Ishikawa (cell line): ENCODE measurements at regions not wholly inside any gene's neighbourhood (a gene's known extent, or its start where the extent isn't known, plus 50 kb on each side); places are given as distances from the start of the nearest gene placed in this dataset.

Experiments used
- CEBPB ChIP-seq: IDR thresholded peaks from 2 replicates; pipeline ENCODE4 v1.6.1; 2012
- CREB1 ChIP-seq: IDR thresholded peaks from 2 replicates; pipeline ENCODE4 v1.6.1; 2012; ENCODE audit warnings: low read depth
- EGR1 ChIP-seq: IDR thresholded peaks from 2 replicates; pipeline ENCODE4 v1.6.1; 2012
- EP300 ChIP-seq: IDR thresholded peaks from 2 replicates; pipeline ENCODE4 v1.6.1; 2012; ENCODE audit warnings: borderline replicate concordance
- FOXM1 ChIP-seq: IDR thresholded peaks from 2 replicates; pipeline ENCODE4 v1.6.1; 2012; ENCODE audit warnings: low read depth, borderline replicate concordance
- NFIC ChIP-seq: IDR thresholded peaks from 2 replicates; pipeline ENCODE4 v1.6.1; 2012
- RAD21 ChIP-seq: IDR thresholded peaks from 2 replicates; pipeline ENCODE4 v1.6.1; 2012; ENCODE audit warnings: low read depth
- TAF1 ChIP-seq: IDR thresholded peaks from 2 replicates; pipeline ENCODE4 v1.6.1; 2012; ENCODE audit warnings: low read depth, mild to moderate bottlenecking
- TCF12 ChIP-seq: IDR thresholded peaks from 2 replicates; pipeline ENCODE4 v1.6.1; 2012; ENCODE audit warnings: low read depth
- TEAD4 ChIP-seq: IDR thresholded peaks from 2 replicates; pipeline ENCODE4 v1.6.1; 2012
- YY1 ChIP-seq: IDR thresholded peaks from 2 replicates; pipeline ENCODE4 v1.6.1; 2012; ENCODE audit warnings: low read depth
- ZBTB7A ChIP-seq: IDR thresholded peaks from 2 replicates; pipeline ENCODE4 v1.6.1; 2012; ENCODE audit warnings: low read depth
- TF ChIP-seq, protein P1 (sequence below): IDR thresholded peaks from 2 replicates; pipeline ENCODE4 v1.6.1; 2012; ENCODE audit warnings: low read depth, mild to moderate bottlenecking
- TF ChIP-seq, protein P2 (sequence below): IDR thresholded peaks from 2 replicates; pipeline ENCODE4 v1.6.1; 2012
- TF ChIP-seq, protein P3 (sequence below): IDR thresholded peaks from 2 replicates; pipeline ENCODE4 v1.6.1; 2012

DNA sequence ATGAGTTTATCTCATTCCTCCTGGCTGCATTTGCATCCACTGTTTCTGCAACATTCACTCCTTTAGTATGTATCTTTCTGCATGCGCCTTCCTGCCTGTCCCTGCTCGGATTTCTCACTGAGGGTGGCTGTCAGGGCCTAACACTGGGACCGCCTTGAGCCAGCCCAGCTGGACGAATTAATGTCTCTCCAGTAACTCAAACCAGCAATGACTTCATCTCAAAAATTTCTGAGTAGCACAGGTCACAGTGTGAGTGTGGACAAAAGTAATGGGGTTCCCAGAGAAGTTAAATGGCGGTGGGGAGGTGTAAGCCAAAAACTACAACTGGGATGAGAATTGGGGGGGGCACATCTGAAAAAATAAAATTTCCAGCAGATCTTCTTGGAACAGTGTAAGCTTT is 444.0 kb upstream of the MGMT start:
- TF ChIP-seq ZBTB7A (no peak), CEBPB (no peak), NFIC (no peak), FOXM1 (no peak), EGR1 (no peak), CREB1 (no peak), TAF1 (no peak), EP300 (no peak), RAD21 (no peak), TCF12 (no peak), YY1 (no peak), TEAD4 (no peak)
- TF ChIP-seq, protein P1, sequence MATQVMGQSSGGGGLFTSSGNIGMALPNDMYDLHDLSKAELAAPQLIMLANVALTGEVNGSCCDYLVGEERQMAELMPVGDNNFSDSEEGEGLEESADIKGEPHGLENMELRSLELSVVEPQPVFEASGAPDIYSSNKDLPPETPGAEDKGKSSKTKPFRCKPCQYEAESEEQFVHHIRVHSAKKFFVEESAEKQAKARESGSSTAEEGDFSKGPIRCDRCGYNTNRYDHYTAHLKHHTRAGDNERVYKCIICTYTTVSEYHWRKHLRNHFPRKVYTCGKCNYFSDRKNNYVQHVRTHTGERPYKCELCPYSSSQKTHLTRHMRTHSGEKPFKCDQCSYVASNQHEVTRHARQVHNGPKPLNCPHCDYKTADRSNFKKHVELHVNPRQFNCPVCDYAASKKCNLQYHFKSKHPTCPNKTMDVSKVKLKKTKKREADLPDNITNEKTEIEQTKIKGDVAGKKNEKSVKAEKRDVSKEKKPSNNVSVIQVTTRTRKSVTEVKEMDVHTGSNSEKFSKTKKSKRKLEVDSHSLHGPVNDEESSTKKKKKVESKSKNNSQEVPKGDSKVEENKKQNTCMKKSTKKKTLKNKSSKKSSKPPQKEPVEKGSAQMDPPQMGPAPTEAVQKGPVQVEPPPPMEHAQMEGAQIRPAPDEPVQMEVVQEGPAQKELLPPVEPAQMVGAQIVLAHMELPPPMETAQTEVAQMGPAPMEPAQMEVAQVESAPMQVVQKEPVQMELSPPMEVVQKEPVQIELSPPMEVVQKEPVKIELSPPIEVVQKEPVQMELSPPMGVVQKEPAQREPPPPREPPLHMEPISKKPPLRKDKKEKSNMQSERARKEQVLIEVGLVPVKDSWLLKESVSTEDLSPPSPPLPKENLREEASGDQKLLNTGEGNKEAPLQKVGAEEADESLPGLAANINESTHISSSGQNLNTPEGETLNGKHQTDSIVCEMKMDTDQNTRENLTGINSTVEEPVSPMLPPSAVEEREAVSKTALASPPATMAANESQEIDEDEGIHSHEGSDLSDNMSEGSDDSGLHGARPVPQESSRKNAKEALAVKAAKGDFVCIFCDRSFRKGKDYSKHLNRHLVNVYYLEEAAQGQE = no peak
- TF ChIP-seq, protein P2, sequence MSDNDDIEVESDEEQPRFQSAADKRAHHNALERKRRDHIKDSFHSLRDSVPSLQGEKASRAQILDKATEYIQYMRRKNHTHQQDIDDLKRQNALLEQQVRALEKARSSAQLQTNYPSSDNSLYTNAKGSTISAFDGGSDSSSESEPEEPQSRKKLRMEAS = no peak
- TF ChIP-seq, protein P3, sequence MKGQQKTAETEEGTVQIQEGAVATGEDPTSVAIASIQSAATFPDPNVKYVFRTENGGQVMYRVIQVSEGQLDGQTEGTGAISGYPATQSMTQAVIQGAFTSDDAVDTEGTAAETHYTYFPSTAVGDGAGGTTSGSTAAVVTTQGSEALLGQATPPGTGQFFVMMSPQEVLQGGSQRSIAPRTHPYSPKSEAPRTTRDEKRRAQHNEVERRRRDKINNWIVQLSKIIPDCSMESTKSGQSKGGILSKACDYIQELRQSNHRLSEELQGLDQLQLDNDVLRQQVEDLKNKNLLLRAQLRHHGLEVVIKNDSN = no peak

DNA sequence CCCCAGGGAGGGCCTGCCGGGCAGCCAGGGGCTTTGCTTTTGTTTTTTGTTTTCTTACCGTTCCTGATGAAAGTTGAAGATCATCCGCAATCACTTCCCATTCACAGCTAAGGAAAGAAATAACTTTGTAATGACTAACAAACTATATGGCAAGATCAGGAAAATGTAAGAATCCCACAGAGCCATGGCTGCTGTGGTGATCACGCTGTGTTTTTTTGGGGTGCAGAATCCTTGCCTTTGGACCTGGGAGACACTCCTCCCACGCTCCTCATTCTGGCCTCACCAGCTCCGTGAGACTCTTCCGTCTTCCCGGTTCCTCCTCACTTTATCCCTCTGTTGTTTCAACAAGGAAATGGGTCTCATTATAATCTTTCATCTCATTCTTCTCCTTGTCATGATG is 443.0 kb upstream of the MGMT start:
- TF ChIP-seq YY1 (no peak), RAD21 (no peak)
- TF ChIP-seq, protein P1 = no peak
- TF ChIP-seq, protein P2 = no peak

DNA sequence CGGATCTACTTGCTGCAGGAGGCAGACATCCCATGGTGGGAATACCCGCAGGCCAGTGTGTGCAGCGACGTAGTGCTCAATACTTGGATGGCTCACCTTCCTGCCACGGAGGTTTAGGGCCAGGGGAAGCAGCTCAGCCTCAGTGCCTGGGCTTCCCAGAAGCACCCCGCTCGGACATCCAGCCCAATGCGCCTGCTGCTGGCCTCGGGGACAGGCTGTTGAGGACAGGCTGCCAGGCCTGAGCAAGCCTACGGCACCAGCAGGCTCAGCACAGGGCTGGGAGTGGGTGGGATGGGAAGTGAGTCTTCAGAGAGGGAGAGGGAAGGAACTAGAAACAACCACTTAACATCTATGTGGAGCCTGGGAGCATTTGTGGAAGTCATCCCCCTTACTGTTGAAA is 441.3 kb upstream of the MGMT start:
- TF ChIP-seq EP300 = no peak
- no peak for TF ChIP-seq TCF12
- TF ChIP-seq RAD21 = no peak
- TF ChIP-seq, protein P3 = no peak
- TF ChIP-seq FOXM1 = no peak

DNA sequence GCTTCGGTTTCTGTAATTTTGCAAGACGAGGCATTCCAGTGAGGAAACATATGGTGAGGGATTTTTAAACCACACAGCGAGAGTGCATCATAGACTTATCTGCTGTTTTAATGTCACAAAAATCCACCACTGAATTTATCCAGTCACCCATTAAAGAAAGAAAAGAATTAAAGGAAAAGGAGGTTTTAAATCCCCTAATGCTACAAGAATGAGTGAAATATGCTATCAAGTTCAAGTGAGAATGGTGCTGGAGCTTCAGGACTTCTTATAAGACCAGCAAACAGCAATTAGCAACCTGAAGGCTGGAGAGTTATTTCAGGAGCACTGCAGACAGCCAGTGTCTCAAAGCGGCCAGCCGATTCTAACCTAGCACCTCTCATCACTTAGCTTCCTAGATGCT is 439.1 kb upstream of the MGMT start:
- TF ChIP-seq, protein P2 = no peak
- TF ChIP-seq YY1 (no peak), EGR1 (no peak), CEBPB (no peak), TCF12 (no peak), EP300 (no peak), NFIC (no peak), FOXM1 (no peak), TEAD4 (no peak), ZBTB7A (no peak), CREB1 (no peak), RAD21 (no peak), TAF1 (no peak)
- TF ChIP-seq, protein P3 = no peak
- TF ChIP-seq, protein P1 = no peak
